HCT116 (cell line): ENCODE measurements at regions not wholly inside any gene's neighbourhood (a gene's known extent, or its start where the extent isn't known, plus 50 kb on each side); places are given as distances from the start of the nearest gene placed in this dataset.

Experiments
- ATAC-seq: fragments of 200-7000 bp; cut with Tn5 transposase; 2 replicates; pipeline ENCODE4 v1.9.1; 2020; ENCODE audit warnings: mild to moderate bottlenecking, moderate library complexity
- BruUV-seq: library from RNA; stranded (reverse); fragments of 400-500 nt; replicated peaks from 2 replicates; lab custom pipeline; 2021; lab: Mats Ljungman, UMichigan
- CTCF ChIA-PET: fragments of 300-600 bp; sonication (Branson Sonifier 250); formaldehyde crosslinking; loops from one replicate; lab custom pipeline; 2021; ENCODE audit warnings: antibody characterized with exemption; lab: Charles Lee
- POLR2A ChIA-PET: fragments of 300-600, 350-600 bp; sonication (Branson Sonifier 250); formaldehyde crosslinking; loops from one replicate; lab custom pipeline; 2021; ENCODE audit warnings: antibody characterized with exemption; lab: Charles Lee
- RAD21 ChIA-PET, 2 experiments: fragments of 300-600 bp; sonication (Branson Sonifier 250); formaldehyde crosslinking; loops; one replicate each; lab custom pipeline; 2023; ENCODE audit warnings: low total read pairs in 2 of 2; ENCODE audit not compliant: uncharacterized antibody in 2 of 2, unreplicated experiment in 2 of 2, low non-redundant PET in 1 of 2; lab: Charles Lee
- DNase-seq: peaks from one replicate; pipeline ENCODE4 v3.0.0-alpha.2; 2010; ENCODE audit warnings: low read depth, low spot score
- H2AFZ ChIP-seq: fragments of 200-600 bp; shearing (Covaris generic), sonication (generic); 2 replicates; pipeline ENCODE4 v1.6.1; 2017; ENCODE audit warnings: low read depth, mixed run types, mixed read lengths, antibody characterized with exemption, low read length; ENCODE audit not compliant: poor library complexity, severe bottlenecking
- H3K27ac ChIP-seq: 2 replicates; pipeline ENCODE4 v1.5.1; 2012; ENCODE audit warnings: low read depth, low read length
- H3K27me3 ChIP-seq: fragments of 200-600 bp; sonication (generic); 2 replicates; pipeline ENCODE4 v1.6.1; 2016; ENCODE audit warnings: mixed run types, low read length, mixed read lengths; ENCODE audit not compliant: insufficient read depth
- H3K36me3 ChIP-seq, 2 experiments: fragments of 200-500 bp in 1 of 2; fragments of 200-600 bp in 1 of 2; sonication (Bioruptor generic) in 1 of 2; sonication (generic) in 1 of 2; 2 replicates each; pipeline versions ENCODE4 v1.5.1 to v1.6.1; 2014 to 2016; ENCODE audit warnings: low read length in 2 of 2, inconsistent platforms in 1 of 2, mixed read lengths in 1 of 2, mixed run types in 1 of 2; ENCODE audit not compliant: insufficient read depth in 2 of 2, control insufficient read depth in 1 of 2
- H3K4me1 ChIP-seq, 2 experiments: fragments of 200-600 bp in 1 of 2; sonication (generic) in 1 of 2; 2 replicates each; pipeline versions ENCODE4 v1.5.1 to v1.6.1; 2012 to 2017; ENCODE audit warnings: low read length in 2 of 2, inconsistent platforms in 1 of 2, mild to moderate bottlenecking in 1 of 2, mixed read lengths in 1 of 2, mixed run types in 1 of 2, moderate library complexity in 1 of 2; ENCODE audit not compliant: insufficient read depth in 2 of 2, control insufficient read depth in 1 of 2
- H3K4me2 ChIP-seq: fragments of 200-600 bp; sonication (generic); 2 replicates; pipeline ENCODE4 v1.6.1; 2017; ENCODE audit warnings: mixed run types, low read length, mixed read lengths
- H3K4me3 ChIP-seq, 2 experiments: fragments of 200-600 bp in 1 of 2; sonication (generic) in 1 of 2; replicated peaks in 1 of 2; 2 replicates each; pipeline ENCODE4 v1.5.1; 2011 to 2016; ENCODE audit warnings: low read length in 2 of 2, control low read depth in 1 of 2, low read depth in 1 of 2, mild to moderate bottlenecking in 1 of 2, mixed read lengths in 1 of 2, mixed run types in 1 of 2
- H3K79me2 ChIP-seq: fragments of 200-600 bp; sonication (generic); 2 replicates; pipeline ENCODE4 v1.6.1; 2017; ENCODE audit warnings: mild to moderate bottlenecking, mixed run types, low read length, moderate library complexity, mixed read lengths; ENCODE audit not compliant: insufficient read depth
- H3K9ac ChIP-seq: fragments of 200-600 bp; sonication (generic); 2 replicates; pipeline ENCODE4 v1.6.1; 2016; ENCODE audit warnings: low read length, mixed read lengths
- H3K9me2 ChIP-seq: fragments of 200-600 bp; sonication (generic), shearing (Covaris generic); 2 replicates; pipeline ENCODE4 v1.6.1; 2017; ENCODE audit warnings: mixed run types, mild to moderate bottlenecking, moderate library complexity; ENCODE audit not compliant: insufficient read depth
- H3K9me3 ChIP-seq, 2 experiments: fragments of 200-500 bp in 1 of 2; fragments of 200-600 bp in 1 of 2; sonication (Bioruptor generic) in 1 of 2; sonication (generic) in 1 of 2; 2 replicates each; pipeline ENCODE4 v1.6.1; 2014 to 2017; ENCODE audit warnings: low read length in 2 of 2, mixed read lengths in 2 of 2, inconsistent platforms in 1 of 2, low read depth in 1 of 2, mild to moderate bottlenecking in 1 of 2, mixed run types in 1 of 2, moderate library complexity in 1 of 2; ENCODE audit not compliant: control insufficient read depth in 1 of 2, insufficient read depth in 1 of 2
- H4K20me1 ChIP-seq: fragments of 200-600 bp; sonication (generic), shearing (Covaris generic); 2 replicates; pipeline ENCODE4 v1.6.1; 2017; ENCODE audit warnings: mixed run types, mild to moderate bottlenecking, moderate library complexity; ENCODE audit not compliant: insufficient read depth
- CEBPB ChIP-seq: IDR thresholded peaks from 2 replicates; pipeline ENCODE4 v1.6.1; 2012; ENCODE audit warnings: low read depth
- EGR1 ChIP-seq: IDR thresholded peaks from 2 replicates; pipeline ENCODE4 v1.6.1; 2012; ENCODE audit warnings: low read depth
- ELF1 ChIP-seq: IDR thresholded peaks from 2 replicates; pipeline ENCODE4 v1.6.1; 2012; ENCODE audit warnings: low read depth, borderline replicate concordance
- EZH2 ChIP-seq: fragments of 200-600 bp; sonication (generic); IDR thresholded peaks from 2 replicates; pipeline ENCODE4 v1.6.1; 2017; ENCODE audit warnings: antibody characterized with exemption, mixed run types
- EZH2phosphoT487 ChIP-seq: fragments of 200-600 bp; IDR thresholded peaks from 2 replicates; pipeline ENCODE4 v1.6.1; 2018; ENCODE audit warnings: antibody characterized with exemption, borderline replicate concordance
- FOSL1 ChIP-seq: IDR thresholded peaks from 2 replicates; pipeline ENCODE4 v1.6.1; 2012; ENCODE audit warnings: low read depth
- JUND ChIP-seq: IDR thresholded peaks from 2 replicates; pipeline ENCODE4 v1.6.1; 2012
- POLR2AphosphoS5 ChIP-seq: IDR thresholded peaks from 2 replicates; pipeline ENCODE4 v1.6.1; 2011; ENCODE audit warnings: mild to moderate bottlenecking, low read depth, low read length, moderate library complexity
- RAD21 ChIP-seq: IDR thresholded peaks from 2 replicates; pipeline ENCODE4 v1.6.1; 2012; ENCODE audit warnings: low read depth, mild to moderate bottlenecking
- SP1 ChIP-seq: IDR thresholded peaks from 2 replicates; pipeline ENCODE4 v1.6.1; 2012; ENCODE audit warnings: low read depth
- SRF ChIP-seq: IDR thresholded peaks from 2 replicates; pipeline ENCODE4 v1.6.1; 2012; ENCODE audit warnings: low read depth
- TCF7L2 ChIP-seq: IDR thresholded peaks from 2 replicates; pipeline ENCODE4 v1.7.0; 2011; ENCODE audit warnings: borderline replicate concordance, inconsistent platforms; ENCODE audit not compliant: insufficient read depth, insufficient read length; ENCODE audit errors: extremely low read depth
- YY1 ChIP-seq: IDR thresholded peaks from 2 replicates; pipeline ENCODE4 v1.6.1; 2011; ENCODE audit warnings: low read length, low read depth, moderate library complexity, mild to moderate bottlenecking; ENCODE audit not compliant: insufficient replicate concordance; ENCODE audit errors: extremely low read depth
- ZFX ChIP-seq: fragments of 450-650 bp; IDR thresholded peaks from 2 replicates; pipeline ENCODE4 v1.6.1; 2017
- ZNF274 ChIP-seq: fragments of 200-500 bp; sonication (Bioruptor generic); IDR thresholded peaks from 2 replicates; pipeline ENCODE4 v1.6.1; 2014; ENCODE audit warnings: mild to moderate bottlenecking, low read depth, low read length, inconsistent platforms
- intact Hi-C: fragments of 100-400 bp; cut with micrococcal nuclease; formaldehyde crosslinking; loops from 2 replicates; pipeline ENCODE4 v1.10.0; 2022
- TF ChIP-seq, protein P1 (sequence below), 3 experiments: fragments of 200-600 bp in 1 of 3; sonication (generic) in 1 of 3; IDR thresholded peaks in 2 of 3; conservative IDR thresholded peaks in 1 of 3; 2 replicates each; pipeline ENCODE4 v1.5.1; 2012 to 2017; ENCODE audit warnings: low read depth in 2 of 3, low read length in 2 of 3, antibody characterized with exemption in 1 of 3, borderline replicate concordance in 1 of 3, control low read depth in 1 of 3, mild to moderate bottlenecking in 1 of 3, mixed read lengths in 1 of 3, mixed run types in 1 of 3, moderate library complexity in 1 of 3; ENCODE audit not compliant: insufficient read depth in 1 of 3
- TF ChIP-seq, protein P2 (sequence below): IDR thresholded peaks from 2 replicates; pipeline ENCODE4 v1.6.1; 2012
- TF ChIP-seq, protein P3 (sequence below): IDR thresholded peaks from 2 replicates; pipeline ENCODE4 v1.6.1; 2012

DNA sequence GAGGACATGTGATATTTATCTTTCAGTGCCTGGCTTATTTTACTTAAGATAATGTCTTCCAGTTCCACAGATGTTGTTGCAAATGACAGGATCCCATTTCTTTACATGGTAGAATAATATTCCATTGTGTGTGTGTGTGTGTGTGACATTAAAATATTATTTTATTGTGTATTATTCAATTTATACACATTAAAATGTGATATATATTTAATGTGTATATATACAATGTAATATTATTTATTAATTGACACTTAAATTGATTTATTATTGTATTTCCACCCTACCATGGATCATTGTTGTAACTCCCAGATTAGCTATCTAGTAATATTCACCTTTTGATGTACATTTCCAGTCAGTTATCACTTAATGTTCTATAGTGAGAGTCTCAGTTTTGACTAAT is 1422.5 kb upstream of the ADGRB3 start:
- Histone ChIP-seq H3K4me1 (no peaks in the 10 kb centered on the region), H3K27ac (no peak overlapping the region), H3K4me3 (no peak overlapping the region), H3K36me3 (no peaks in the 10 kb centered on the region), H2AFZ (no peak overlapping the region), H4K20me1 (no peaks in the 10 kb centered on the region), H3K4me2 (no peak overlapping the region), H3K27me3 (no peaks in the 10 kb centered on the region), H3K9me2 (no peaks in the 10 kb centered on the region), H3K79me2 (no peaks in the 10 kb centered on the region), H3K9me3 (peaks cover 5 to 7% of the 10 kb centered on the region in 2 experiments; a peak in 2 of 4 replicates), H3K9ac (no peak overlapping the region)
- CTCF ChIA-PET, result no interaction called here
- POLR2A ChIA-PET, result no interaction called here
- no peak for ATAC-seq
- no peak for TF ChIP-seq TCF7L2
- TF ChIP-seq RAD21, result no peak
- TF ChIP-seq SRF, result no peak
- TF ChIP-seq, protein P1, sequence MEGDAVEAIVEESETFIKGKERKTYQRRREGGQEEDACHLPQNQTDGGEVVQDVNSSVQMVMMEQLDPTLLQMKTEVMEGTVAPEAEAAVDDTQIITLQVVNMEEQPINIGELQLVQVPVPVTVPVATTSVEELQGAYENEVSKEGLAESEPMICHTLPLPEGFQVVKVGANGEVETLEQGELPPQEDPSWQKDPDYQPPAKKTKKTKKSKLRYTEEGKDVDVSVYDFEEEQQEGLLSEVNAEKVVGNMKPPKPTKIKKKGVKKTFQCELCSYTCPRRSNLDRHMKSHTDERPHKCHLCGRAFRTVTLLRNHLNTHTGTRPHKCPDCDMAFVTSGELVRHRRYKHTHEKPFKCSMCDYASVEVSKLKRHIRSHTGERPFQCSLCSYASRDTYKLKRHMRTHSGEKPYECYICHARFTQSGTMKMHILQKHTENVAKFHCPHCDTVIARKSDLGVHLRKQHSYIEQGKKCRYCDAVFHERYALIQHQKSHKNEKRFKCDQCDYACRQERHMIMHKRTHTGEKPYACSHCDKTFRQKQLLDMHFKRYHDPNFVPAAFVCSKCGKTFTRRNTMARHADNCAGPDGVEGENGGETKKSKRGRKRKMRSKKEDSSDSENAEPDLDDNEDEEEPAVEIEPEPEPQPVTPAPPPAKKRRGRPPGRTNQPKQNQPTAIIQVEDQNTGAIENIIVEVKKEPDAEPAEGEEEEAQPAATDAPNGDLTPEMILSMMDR (IDR thresholded peaks at IDR 0.05 in 2 of 3, conservative IDR thresholded peaks at IDR 0.05 in 1 of 3; ENCODE audit: borderline replicate concordance in 1 of 3, insufficient read depth in 1 of 3, low read depth in 2 of 3, low read length in 2 of 3), result no peak
- no peak for TF ChIP-seq ZFX
- no peak for TF ChIP-seq ELF1
- DNase-seq, result no peak
- RAD21 ChIA-PET, result no interaction called here
- intact Hi-C loops, result no loop called here
- BruUV-seq, result no TSS peak

DNA sequence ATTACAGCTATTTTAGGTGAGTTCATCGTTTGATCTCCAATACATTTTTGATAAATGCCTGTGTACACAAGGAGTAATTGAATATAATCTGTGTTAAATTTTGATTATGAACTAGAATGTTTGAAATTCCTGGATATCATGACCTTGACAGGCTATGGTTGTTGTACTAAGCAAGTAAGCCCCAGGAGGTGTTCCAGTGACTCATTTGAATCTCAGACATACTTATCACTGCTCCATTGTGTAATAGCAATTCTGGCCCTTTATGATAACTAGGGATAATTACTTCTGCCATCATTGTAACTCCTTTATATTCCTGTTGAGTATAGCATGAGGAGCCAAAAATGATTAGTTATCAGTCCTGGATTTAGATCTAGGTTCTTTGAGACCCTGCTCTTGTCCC is 1424.6 kb upstream of the ADGRB3 start:
- H3K36me3 ChIP-seq, result no peaks in the 10 kb centered on the region
- no peaks in the 10 kb centered on the region for H4K20me1 ChIP-seq
- H3K27me3 ChIP-seq, result no peaks in the 10 kb centered on the region
- TF ChIP-seq RAD21 (no peak), POLR2AphosphoS5 (no peak), ELF1 (no peak), EZH2 (no peak), ZNF274 (no peak), EZH2phosphoT487 (no peak), EGR1 (no peak), FOSL1 (no peak), YY1 (no peak), CEBPB (no peak), JUND (no peak), SP1 (no peak)
- TF ChIP-seq, protein P2, sequence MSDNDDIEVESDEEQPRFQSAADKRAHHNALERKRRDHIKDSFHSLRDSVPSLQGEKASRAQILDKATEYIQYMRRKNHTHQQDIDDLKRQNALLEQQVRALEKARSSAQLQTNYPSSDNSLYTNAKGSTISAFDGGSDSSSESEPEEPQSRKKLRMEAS, result no peak
- TF ChIP-seq, protein P3, sequence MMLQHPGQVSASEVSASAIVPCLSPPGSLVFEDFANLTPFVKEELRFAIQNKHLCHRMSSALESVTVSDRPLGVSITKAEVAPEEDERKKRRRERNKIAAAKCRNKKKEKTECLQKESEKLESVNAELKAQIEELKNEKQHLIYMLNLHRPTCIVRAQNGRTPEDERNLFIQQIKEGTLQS, result no peak
- POLR2A ChIA-PET, result no interaction called here
- H3K9ac ChIP-seq, result no peak overlapping the region
- CTCF ChIA-PET, result no interaction called here
- H3K27ac ChIP-seq, result no peak overlapping the region
- no peak overlapping the region for H3K4me3 ChIP-seq
- no peak overlapping the region for H3K4me2 ChIP-seq
- ATAC-seq, result no peak
- intact Hi-C loops, result no loop called here
- no peaks in the 10 kb centered on the region for H3K79me2 ChIP-seq
- no peak for DNase-seq
- RAD21 ChIA-PET, result no interaction called here
- H3K4me1 ChIP-seq, result no peaks in the 10 kb centered on the region
- H3K9me2 ChIP-seq, result no peaks in the 10 kb centered on the region
- no TSS peak for BruUV-seq
- no peak overlapping the region for H2AFZ ChIP-seq
- H3K9me3 ChIP-seq, result peaks cover 5 to 18% of the 10 kb centered on the region in 2 experiments; a peak in 2 of 4 replicates
